Lung (tissue), 11 donors: ENCODE measurements at regions not wholly inside any gene's neighbourhood (a gene's known extent, or its start where the extent isn't known, plus 50 kb on each side); places are given as distances from the start of the nearest gene placed in this dataset.

Experiments used
- ATAC-seq: fragments of 200-7000 bp; cut with Tn5 transposase; one replicate; pipeline ENCODE4 v1.9.1; 2020; ENCODE audit warnings: moderate number of reproducible peaks; ENCODE audit not compliant: insufficient read depth, low FRiP score
- DNase-seq, 3 donors: peaks; one replicate each; pipeline ENCODE4 v3.0.0-alpha.2; 2013 to 2017
- H3K27ac ChIP-seq, 2 donors: one replicate each; pipeline ENCODE4 v1.5.1; 2013; ENCODE audit warnings: mild to moderate bottlenecking in 2 of 2, moderate library complexity in 2 of 2, control low read depth in 1 of 2, inconsistent platforms in 1 of 2, low read depth in 1 of 2, low read length in 1 of 2
- H3K27me3 ChIP-seq, 3 donors: one replicate each; pipeline ENCODE4 v1.5.1; 2013; ENCODE audit warnings: low read length in 2 of 3; ENCODE audit not compliant: control insufficient read depth in 3 of 3, insufficient read depth in 3 of 3
- H3K36me3 ChIP-seq, 4 donors: one replicate each; pipeline ENCODE4 v1.5.1; 2013; ENCODE audit warnings: low read length in 4 of 4, mild to moderate bottlenecking in 1 of 4, moderate library complexity in 1 of 4; ENCODE audit not compliant: control insufficient read depth in 4 of 4, insufficient read depth in 4 of 4
- H3K4me1 ChIP-seq, 5 donors: one replicate each; pipeline ENCODE4 v1.5.1; 2013; ENCODE audit warnings: low read length in 5 of 5, mild to moderate bottlenecking in 2 of 5, moderate library complexity in 1 of 5; ENCODE audit not compliant: control insufficient read depth in 5 of 5, insufficient read depth in 5 of 5
- H3K4me3 ChIP-seq: one replicate; pipeline ENCODE4 v1.5.1; 2013; ENCODE audit warnings: mild to moderate bottlenecking, control low read depth, moderate library complexity
- H3K9ac ChIP-seq, 2 donors: one replicate each; pipeline ENCODE4 v1.5.1; 2013; ENCODE audit warnings: low read length in 2 of 2, control low read depth in 1 of 2; ENCODE audit not compliant: insufficient read depth in 1 of 2
- H3K9me3 ChIP-seq, 4 donors: one replicate each; pipeline ENCODE4 v1.5.1; 2013; ENCODE audit warnings: low read length in 3 of 4, mild to moderate bottlenecking in 1 of 4, moderate library complexity in 1 of 4; ENCODE audit not compliant: control insufficient read depth in 4 of 4, insufficient read depth in 3 of 4
- CTCF ChIP-seq: IDR thresholded peaks from 2 replicates; pipeline ENCODE4 v1.5.1; 2012; ENCODE audit warnings: mild to moderate bottlenecking; ENCODE audit errors: control extremely low read depth, extremely low read depth
- WGBS, 2 donors: extraction: QIAGEN DNeasy Blood & Tissue Kit; methylation state at CpG; one replicate each; pipeline ENCODE4 v1.1.7; 2013; 5-methylcytosine and 5-hydroxymethylcytosine counted together
- donor health status: control.
- donor health status: control.
- donor health status: Bipolar disorder and iron deficiency.
- donor health status: healthy.
- donor health status: DM: yes; HTN: yes; CAD: no.

- H3K4me1 ChIP-seq = peaks cover 0 to 3% (median 0%) of the 10 kb centered on the region in 5 donors
- ATAC-seq = no peak
- TF ChIP-seq CTCF = no peak
- H3K27me3 ChIP-seq = no peaks in the 10 kb centered on the region
- no peak overlapping the region for H3K9ac ChIP-seq
- no peak for DNase-seq
- no peak overlapping the region for H3K4me3 ChIP-seq
- H3K27ac ChIP-seq = no peak overlapping the region
- no peaks in the 10 kb centered on the region for H3K9me3 ChIP-seq
- H3K36me3 ChIP-seq = no peaks in the 10 kb centered on the region
Observed at GRCh38 chr3:178900029-178900646, 171.5 kb downstream of the ZMAT3 start.

- TF ChIP-seq CTCF = no peak
- H3K4me3 ChIP-seq = no peak overlapping the region
- no peak overlapping the region for H3K9ac ChIP-seq
- no peaks in the 10 kb centered on the region for H3K27me3 ChIP-seq
- H3K4me1 ChIP-seq = peaks cover 0 to 1% (median 0%) of the 10 kb centered on the region in 5 donors
- 43 to 64% methylated on average over 4 of the region's 4 CpGs for WGBS, 2 donors
- no peaks in the 10 kb centered on the region for H3K9me3 ChIP-seq
- DNase-seq (peak in 2 of 3 donors; percentile 38 to 39), ATAC-seq (peak; percentile 62)
- H3K36me3 ChIP-seq = no peaks in the 10 kb centered on the region
- H3K27ac ChIP-seq = no peak overlapping the region
Observed at GRCh38 chr3:178895178-178895789, 176.3 kb downstream of the ZMAT3 start.
